ENCODE measurements at regions not wholly inside any gene's neighbourhood (a gene's known extent, or its start where the extent isn't known, plus 50 kb on each side); places are given as distances from the start of the nearest gene placed in this dataset.

DNA sequence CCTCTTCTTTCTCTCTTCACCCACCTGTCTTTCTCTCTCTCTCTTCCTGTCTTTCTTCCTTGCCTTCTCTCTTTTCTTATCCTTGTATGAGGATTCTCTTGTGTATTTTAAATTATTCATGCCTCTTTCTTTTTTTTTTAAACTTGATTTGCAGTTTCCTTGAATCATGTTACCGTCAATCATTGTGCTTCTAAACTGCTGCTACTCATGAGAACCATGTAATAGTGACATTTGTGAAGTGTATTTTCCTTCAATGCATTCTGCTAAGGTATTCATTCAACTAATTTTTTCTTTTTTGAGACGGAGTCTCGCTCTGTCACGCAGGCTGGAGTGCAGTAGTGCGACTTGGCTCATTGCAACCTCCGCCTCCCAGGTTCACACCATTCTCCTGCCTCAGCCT is 539.1 kb upstream of the BRINP3 start:
- Histone ChIP-seq H4K20me1 (ENCODE audit: insufficient read depth, low read length) (no peaks in the 10 kb centered on the region), H3K14ac (replicated peaks; ENCODE audit: low read depth, low read length) (no peak overlapping the region), H3K79me1 (ENCODE audit: low read depth in 1 of 2, low read length in 2 of 2) (no peaks in the 10 kb centered on the region), H4K91ac (ENCODE audit: insufficient read depth, low read depth, low read length) (no peak overlapping the region), H3K23ac (ENCODE audit: low read depth, low read length) (no peak overlapping the region), H3K4me2 (ENCODE audit: low read depth, low read length) (no peak overlapping the region), H2BK5ac (ENCODE audit: low read depth, low read length, poor library complexity, severe bottlenecking) (no peak overlapping the region), H3K27me3 (ENCODE audit: control insufficient read depth, insufficient read depth, low read length) (no peaks in the 10 kb centered on the region), H3K4me3 (ENCODE audit: insufficient read depth, low read depth, low read length) (no peak overlapping the region), H2AK5ac (ENCODE audit: low read depth, low read length) (no peak overlapping the region), H2BK20ac (ENCODE audit: low read depth, low read length) (no peak overlapping the region), H3K18ac (ENCODE audit: low read depth, low read length) (no peak overlapping the region), H3K9me1 (ENCODE audit: insufficient read depth, low read length) (no peaks in the 10 kb centered on the region), H2BK120ac (ENCODE audit: low read depth, low read length) (no peak overlapping the region), H3K4ac (ENCODE audit: low read depth, low read length) (no peak overlapping the region), H3K56ac (ENCODE audit: extremely low read depth, insufficient read depth, low read length) (no peak overlapping the region), H3K9ac (ENCODE audit: low read depth, low read length) (no peak overlapping the region), H3K9me3 (ENCODE audit: control insufficient read depth, insufficient read depth, low read length) (no peaks in the 10 kb centered on the region), H4K8ac (ENCODE audit: low read depth in 2 of 2, low read length in 2 of 2) (no peak overlapping the region), H4K5ac (ENCODE audit: low read depth, low read length) (no peak overlapping the region), H3K4me1 (ENCODE audit: control insufficient read depth, insufficient read depth, low read length) (no peaks in the 10 kb centered on the region), H2AK9ac (replicated peaks; ENCODE audit: low read depth, low read length, poor library complexity) (no peak overlapping the region), H2AFZ (replicated peaks; ENCODE audit: low read length, poor library complexity) (no peak overlapping the region), H2BK15ac (ENCODE audit: low read depth, low read length) (no peak overlapping the region), H3K36me3 (ENCODE audit: control insufficient read depth, insufficient read depth, low read length) (no peaks in the 10 kb centered on the region), H3K27ac (ENCODE audit: insufficient read depth, low read length) (no peak overlapping the region)
- BruUV-seq (replicated peaks): no TSS peak
- intact Hi-C loops (cut with micrococcal nuclease) (no loop called here), dilution Hi-C loops (cut with HindIII; ENCODE audit: low sequenced_read_pairs, unreplicated experiment) (no loop called here), in situ Hi-C loops (cut with MboI; ENCODE audit: low sequenced_read_pairs) (no loop called here)
- DNase-seq (no peak), ATAC-seq (ENCODE audit: low read depth) (no peak)
- POLR2A ChIA-PET (ENCODE audit: unreplicated experiment): no interaction called here
- TF ChIP-seq MXI1 (IDR thresholded peaks at IDR 0.05; ENCODE audit: borderline replicate concordance, low read depth, low read length) (no peak), RAD21 (IDR thresholded peaks at IDR 0.05; ENCODE audit: low read length) (no peak), SMC3 (IDR thresholded peaks at IDR 0.05; ENCODE audit: low read depth, low read length) (no peak), RFX5 (IDR thresholded peaks at IDR 0.05; ENCODE audit: low read depth, low read length) (no peak), CEBPB (IDR thresholded peaks at IDR 0.05; ENCODE audit: low read depth, low read length) (no peak), FOS (IDR thresholded peaks at IDR 0.05; ENCODE audit: low read depth, low read length) (no peak), CHD1 (IDR thresholded peaks at IDR 0.05; ENCODE audit: low read depth, low read length) (no peak), MAZ (IDR thresholded peaks at IDR 0.05; ENCODE audit: borderline replicate concordance, low read depth, low read length) (no peak), RCOR1 (IDR thresholded peaks at IDR 0.05; ENCODE audit: insufficient replicate concordance, low read length) (no peak)
- TF ChIP-seq, protein P1, sequence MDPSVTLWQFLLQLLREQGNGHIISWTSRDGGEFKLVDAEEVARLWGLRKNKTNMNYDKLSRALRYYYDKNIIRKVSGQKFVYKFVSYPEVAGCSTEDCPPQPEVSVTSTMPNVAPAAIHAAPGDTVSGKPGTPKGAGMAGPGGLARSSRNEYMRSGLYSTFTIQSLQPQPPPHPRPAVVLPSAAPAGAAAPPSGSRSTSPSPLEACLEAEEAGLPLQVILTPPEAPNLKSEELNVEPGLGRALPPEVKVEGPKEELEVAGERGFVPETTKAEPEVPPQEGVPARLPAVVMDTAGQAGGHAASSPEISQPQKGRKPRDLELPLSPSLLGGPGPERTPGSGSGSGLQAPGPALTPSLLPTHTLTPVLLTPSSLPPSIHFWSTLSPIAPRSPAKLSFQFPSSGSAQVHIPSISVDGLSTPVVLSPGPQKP (IDR thresholded peaks at IDR 0.05; ENCODE audit: borderline replicate concordance, low read depth, low read length): no peak
- TF ChIP-seq, protein P2, sequence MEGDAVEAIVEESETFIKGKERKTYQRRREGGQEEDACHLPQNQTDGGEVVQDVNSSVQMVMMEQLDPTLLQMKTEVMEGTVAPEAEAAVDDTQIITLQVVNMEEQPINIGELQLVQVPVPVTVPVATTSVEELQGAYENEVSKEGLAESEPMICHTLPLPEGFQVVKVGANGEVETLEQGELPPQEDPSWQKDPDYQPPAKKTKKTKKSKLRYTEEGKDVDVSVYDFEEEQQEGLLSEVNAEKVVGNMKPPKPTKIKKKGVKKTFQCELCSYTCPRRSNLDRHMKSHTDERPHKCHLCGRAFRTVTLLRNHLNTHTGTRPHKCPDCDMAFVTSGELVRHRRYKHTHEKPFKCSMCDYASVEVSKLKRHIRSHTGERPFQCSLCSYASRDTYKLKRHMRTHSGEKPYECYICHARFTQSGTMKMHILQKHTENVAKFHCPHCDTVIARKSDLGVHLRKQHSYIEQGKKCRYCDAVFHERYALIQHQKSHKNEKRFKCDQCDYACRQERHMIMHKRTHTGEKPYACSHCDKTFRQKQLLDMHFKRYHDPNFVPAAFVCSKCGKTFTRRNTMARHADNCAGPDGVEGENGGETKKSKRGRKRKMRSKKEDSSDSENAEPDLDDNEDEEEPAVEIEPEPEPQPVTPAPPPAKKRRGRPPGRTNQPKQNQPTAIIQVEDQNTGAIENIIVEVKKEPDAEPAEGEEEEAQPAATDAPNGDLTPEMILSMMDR (conservative IDR thresholded peaks at IDR 0.05; ENCODE audit: low read depth, low read length): no peak
- TF ChIP-seq, protein P3, sequence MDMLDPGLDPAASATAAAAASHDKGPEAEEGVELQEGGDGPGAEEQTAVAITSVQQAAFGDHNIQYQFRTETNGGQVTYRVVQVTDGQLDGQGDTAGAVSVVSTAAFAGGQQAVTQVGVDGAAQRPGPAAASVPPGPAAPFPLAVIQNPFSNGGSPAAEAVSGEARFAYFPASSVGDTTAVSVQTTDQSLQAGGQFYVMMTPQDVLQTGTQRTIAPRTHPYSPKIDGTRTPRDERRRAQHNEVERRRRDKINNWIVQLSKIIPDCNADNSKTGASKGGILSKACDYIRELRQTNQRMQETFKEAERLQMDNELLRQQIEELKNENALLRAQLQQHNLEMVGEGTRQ (IDR thresholded peaks at IDR 0.05; ENCODE audit: low read depth, low read length): no peak
- CTCF ChIA-PET: no interaction called here
- no CpG with 5 or more reads among the region's 6 CpGs for WGBS, 2 experiments (ENCODE audit: extremely low coverage in 2 of 2, insufficient read length in 1 of 2)

Data from IMR-90 (cell line).